IPS-NIHi7 (cell line): ENCODE measurements at regions not wholly inside any gene's neighbourhood (a gene's known extent, or its start where the extent isn't known, plus 50 kb on each side); places are given as distances from the start of the nearest gene placed in this dataset.
"Not testable (repeated sequence)": the region's sequence is repeated elsewhere in the genome, so short reads cannot be mapped to it uniquely, and the experiment has no call there.

Experiments
- DNase-seq: peaks from one replicate; pipeline ENCODE4 v3.0.0; 2012; ENCODE audit warnings: mixed read lengths; ENCODE audit errors: extremely low spot score

GRCh38 chr2:138312061-138312460, 189.5 kb upstream of the SPOPL start:
- no peak for DNase-seq

- DNase-seq = not testable (repeated sequence)
Measured at GRCh38 chr2:138315619-138316018, 186.0 kb upstream of the SPOPL start.

GRCh38 chr2:138319616-138320015, 182.0 kb upstream of the SPOPL start:
- no peak for DNase-seq

GRCh38 chr2:138321458-138321857, 180.1 kb upstream of the SPOPL start:
- DNase-seq = no peak

- no peak for DNase-seq
Measured at GRCh38 chr2:138323382-138324067, 178.0 kb upstream of the SPOPL start.

- DNase-seq = peak; percentile 37
Measured at GRCh38 chr2:138324068-138324771, 177.3 kb upstream of the SPOPL start.

- DNase-seq = no peak
Measured at GRCh38 chr2:138327967-138328366, 173.6 kb upstream of the SPOPL start.

- no peak for DNase-seq
Measured at GRCh38 chr2:138329162-138329561, 172.4 kb upstream of the SPOPL start.

- DNase-seq = no peak
Measured at GRCh38 chr2:138329591-138329990, 172.0 kb upstream of the SPOPL start.

- DNase-seq = no peak
Measured at GRCh38 chr2:138333121-138333520, 168.4 kb upstream of the SPOPL start.

GRCh38 chr2:138333677-138334076, 167.9 kb upstream of the SPOPL start:
- no peak for DNase-seq

- DNase-seq = no peak
Measured at GRCh38 chr2:138334323-138334722, 167.2 kb upstream of the SPOPL start.

- DNase-seq = peak; percentile 20
Measured at GRCh38 chr2:138335036-138335435, 166.5 kb upstream of the SPOPL start.

- no peak for DNase-seq
Measured at GRCh38 chr2:138336146-138336545, 165.4 kb upstream of the SPOPL start.

- no peak for DNase-seq
Measured at GRCh38 chr2:138355244-138355643, 146.3 kb upstream of the SPOPL start.

GRCh38 chr2:138356178-138356577, 145.4 kb upstream of the SPOPL start:
- DNase-seq = no peak

GRCh38 chr2:138359532-138359931, 142.0 kb upstream of the SPOPL start:
- no peak for DNase-seq

- DNase-seq = no peak
Measured at GRCh38 chr2:138364554-138365162, 136.9 kb upstream of the SPOPL start.

- DNase-seq = no peak
Measured at GRCh38 chr2:138365581-138365980, 136.0 kb upstream of the SPOPL start.

- DNase-seq = no peak
Measured at GRCh38 chr2:138369856-138370255, 131.7 kb upstream of the SPOPL start.

GRCh38 chr2:138373993-138374408, 127.6 kb upstream of the SPOPL start:
- DNase-seq = peak; percentile 33

GRCh38 chr2:138381373-138381772, 120.2 kb upstream of the SPOPL start:
- DNase-seq = no peak

GRCh38 chr2:138382672-138383071, 118.9 kb upstream of the SPOPL start:
- DNase-seq = no peak
